Spleen (tissue), 7 donors: ENCODE measurements at regions not wholly inside any gene's neighbourhood (a gene's known extent, or its start where the extent isn't known, plus 50 kb on each side); places are given as distances from the start of the nearest gene placed in this dataset.

Source experiments
- POLR2AphosphoS5 ChIP-seq, 3 donors: sonication (generic); formaldehyde crosslinking; IDR thresholded peaks; one replicate each; pipeline ENCODE4 v1.5.1; 2017; ENCODE audit warnings: antibody characterized with exemption in 3 of 3
- TF ChIP-seq, protein P1 (sequence below), 11 experiments: fragments of 200-600 bp in 7 of 11; fragments of 450-650 bp in 4 of 11; sonication (generic) in 4 of 11; IDR thresholded peaks in 8 of 11; conservative IDR thresholded peaks in 3 of 11; 1 replicate in 7 of 11; 2 replicates in 4 of 11; pipeline versions ENCODE4 v1.4.0 to v1.8.0; 2016 to 2021; ENCODE audit warnings: antibody characterized with exemption in 11 of 11, inconsistent platforms in 4 of 11, mild to moderate bottlenecking in 1 of 11
- donor health status: DM: no; HTN: no; CAD: no; lungs with moderate emphysema.
- donor health status: DM: no; HTN: no; CAD: no.
- donor health status: DM: no; HTN: no; CAD: no.

DNA sequence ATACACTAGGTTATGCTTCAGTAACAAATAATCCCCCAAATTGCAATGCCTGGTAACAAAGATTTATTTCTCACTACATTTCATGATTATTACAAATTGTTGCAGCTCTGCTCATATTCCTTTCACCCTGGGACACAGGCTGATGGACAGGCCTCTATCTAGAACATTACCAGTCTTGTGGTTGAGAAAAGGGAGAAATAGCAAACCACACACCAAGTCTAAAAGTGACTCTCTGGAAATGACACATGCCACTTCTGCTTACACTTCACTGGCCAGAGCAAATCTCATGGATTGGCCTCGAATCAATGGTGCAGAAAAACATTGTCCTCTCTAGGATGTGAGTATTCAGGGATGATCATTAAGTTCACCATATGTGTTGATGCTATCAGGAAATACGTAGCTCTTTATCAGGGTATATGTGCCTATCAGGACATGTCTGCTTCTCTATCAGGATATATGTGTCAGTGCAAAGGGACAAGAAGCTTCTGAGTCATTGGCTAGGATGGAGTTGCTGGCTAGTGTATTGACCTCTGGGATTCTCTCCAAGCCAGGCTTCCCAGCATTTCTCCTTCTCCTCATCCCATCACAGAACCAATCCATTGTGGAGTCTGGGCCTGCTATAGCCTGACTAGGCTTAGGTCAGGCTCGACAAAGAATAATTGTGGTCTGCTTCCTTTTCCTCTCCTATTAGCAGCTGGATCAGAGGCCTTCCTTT is 91.1 kb upstream of the CEP78 start:
- TF ChIP-seq, protein P1, sequence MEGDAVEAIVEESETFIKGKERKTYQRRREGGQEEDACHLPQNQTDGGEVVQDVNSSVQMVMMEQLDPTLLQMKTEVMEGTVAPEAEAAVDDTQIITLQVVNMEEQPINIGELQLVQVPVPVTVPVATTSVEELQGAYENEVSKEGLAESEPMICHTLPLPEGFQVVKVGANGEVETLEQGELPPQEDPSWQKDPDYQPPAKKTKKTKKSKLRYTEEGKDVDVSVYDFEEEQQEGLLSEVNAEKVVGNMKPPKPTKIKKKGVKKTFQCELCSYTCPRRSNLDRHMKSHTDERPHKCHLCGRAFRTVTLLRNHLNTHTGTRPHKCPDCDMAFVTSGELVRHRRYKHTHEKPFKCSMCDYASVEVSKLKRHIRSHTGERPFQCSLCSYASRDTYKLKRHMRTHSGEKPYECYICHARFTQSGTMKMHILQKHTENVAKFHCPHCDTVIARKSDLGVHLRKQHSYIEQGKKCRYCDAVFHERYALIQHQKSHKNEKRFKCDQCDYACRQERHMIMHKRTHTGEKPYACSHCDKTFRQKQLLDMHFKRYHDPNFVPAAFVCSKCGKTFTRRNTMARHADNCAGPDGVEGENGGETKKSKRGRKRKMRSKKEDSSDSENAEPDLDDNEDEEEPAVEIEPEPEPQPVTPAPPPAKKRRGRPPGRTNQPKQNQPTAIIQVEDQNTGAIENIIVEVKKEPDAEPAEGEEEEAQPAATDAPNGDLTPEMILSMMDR (IDR thresholded peaks at IDR 0.05 in 8 of 11, conservative IDR thresholded peaks at IDR 0.05 in 3 of 11): no peak
- no peak for TF ChIP-seq POLR2AphosphoS5 (IDR thresholded peaks at IDR 0.05)
